Keratinocyte (primary cell): ENCODE measurements at regions not wholly inside any gene's neighbourhood (a gene's known extent, or its start where the extent isn't known, plus 50 kb on each side); places are given as distances from the start of the nearest gene placed in this dataset.

ENCODE experiments used
- CTCF ChIP-seq, 3 experiments: IDR thresholded peaks in 1 of 3; conservative IDR thresholded peaks in 1 of 3; optimal IDR thresholded peaks in 1 of 3; 2 replicates in 2 of 3; 3 replicates in 1 of 3; pipeline versions ENCODE3 to v1.5.1; 2011; ENCODE audit warnings: low read length in 3 of 3, mild to moderate bottlenecking in 3 of 3, moderate library complexity in 2 of 3, control low read depth in 1 of 3, inconsistent platforms in 1 of 3; ENCODE audit not compliant: insufficient read depth in 2 of 3; ENCODE audit errors: extremely low read depth in 1 of 3
- EZH2 ChIP-seq: IDR thresholded peaks from one replicate; pipeline ENCODE4 v1.6.1; 2012; ENCODE audit warnings: inconsistent platforms, mild to moderate bottlenecking, low read length, moderate library complexity

- no peak for TF ChIP-seq EZH2
- TF ChIP-seq CTCF (optimal IDR thresholded peaks at IDR 0.05 in 1 of 3, IDR thresholded peaks at IDR 0.05 in 1 of 3, conservative IDR thresholded peaks at IDR 0.05 in 1 of 3; ENCODE audit: extremely low read depth in 1 of 3, insufficient read depth in 2 of 3, low read length in 3 of 3): no peak
Measured at GRCh38 chr21:18164483-18164882, 80.2 kb upstream of the CHODL start.
